GM12874 (cell line): ENCODE measurements at regions not wholly inside any gene's neighbourhood (a gene's known extent, or its start where the extent isn't known, plus 50 kb on each side); places are given as distances from the start of the nearest gene placed in this dataset.

Source experiments
- TF ChIP-seq, protein P1 (sequence below): IDR thresholded peaks from 2 replicates; pipeline ENCODE4 v1.5.1; 2011; ENCODE audit warnings: low read depth, mild to moderate bottlenecking, control low read depth, low read length, moderate library complexity; ENCODE audit not compliant: insufficient read depth

- TF ChIP-seq, protein P1, sequence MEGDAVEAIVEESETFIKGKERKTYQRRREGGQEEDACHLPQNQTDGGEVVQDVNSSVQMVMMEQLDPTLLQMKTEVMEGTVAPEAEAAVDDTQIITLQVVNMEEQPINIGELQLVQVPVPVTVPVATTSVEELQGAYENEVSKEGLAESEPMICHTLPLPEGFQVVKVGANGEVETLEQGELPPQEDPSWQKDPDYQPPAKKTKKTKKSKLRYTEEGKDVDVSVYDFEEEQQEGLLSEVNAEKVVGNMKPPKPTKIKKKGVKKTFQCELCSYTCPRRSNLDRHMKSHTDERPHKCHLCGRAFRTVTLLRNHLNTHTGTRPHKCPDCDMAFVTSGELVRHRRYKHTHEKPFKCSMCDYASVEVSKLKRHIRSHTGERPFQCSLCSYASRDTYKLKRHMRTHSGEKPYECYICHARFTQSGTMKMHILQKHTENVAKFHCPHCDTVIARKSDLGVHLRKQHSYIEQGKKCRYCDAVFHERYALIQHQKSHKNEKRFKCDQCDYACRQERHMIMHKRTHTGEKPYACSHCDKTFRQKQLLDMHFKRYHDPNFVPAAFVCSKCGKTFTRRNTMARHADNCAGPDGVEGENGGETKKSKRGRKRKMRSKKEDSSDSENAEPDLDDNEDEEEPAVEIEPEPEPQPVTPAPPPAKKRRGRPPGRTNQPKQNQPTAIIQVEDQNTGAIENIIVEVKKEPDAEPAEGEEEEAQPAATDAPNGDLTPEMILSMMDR = no peak
These were observed 123.9 kb downstream of the ZFP36L2 start for GRCh38 chr2:43102366-43103092.

DNA sequence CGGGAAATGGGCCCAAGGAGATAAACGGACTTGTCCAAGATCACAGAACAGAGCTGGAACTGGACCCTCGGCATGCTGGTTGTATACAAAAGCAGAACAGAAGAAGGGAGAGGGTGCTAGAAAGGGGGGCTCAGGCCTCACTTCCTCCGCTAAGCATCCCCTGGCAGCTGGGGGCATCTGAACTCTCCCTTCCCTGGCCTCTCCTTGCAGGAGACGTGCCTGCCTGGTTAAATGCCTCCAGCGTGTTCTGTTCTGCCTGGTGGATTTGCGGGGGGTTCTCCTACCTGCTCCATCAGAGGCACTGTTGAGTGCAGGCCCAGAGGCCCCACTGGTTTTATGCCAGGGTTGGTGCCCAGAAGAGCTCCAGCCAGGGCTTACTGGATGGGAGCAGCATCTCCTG is 124.7 kb downstream of the ZFP36L2 start:
- TF ChIP-seq, protein P1 = no peak

DNA sequence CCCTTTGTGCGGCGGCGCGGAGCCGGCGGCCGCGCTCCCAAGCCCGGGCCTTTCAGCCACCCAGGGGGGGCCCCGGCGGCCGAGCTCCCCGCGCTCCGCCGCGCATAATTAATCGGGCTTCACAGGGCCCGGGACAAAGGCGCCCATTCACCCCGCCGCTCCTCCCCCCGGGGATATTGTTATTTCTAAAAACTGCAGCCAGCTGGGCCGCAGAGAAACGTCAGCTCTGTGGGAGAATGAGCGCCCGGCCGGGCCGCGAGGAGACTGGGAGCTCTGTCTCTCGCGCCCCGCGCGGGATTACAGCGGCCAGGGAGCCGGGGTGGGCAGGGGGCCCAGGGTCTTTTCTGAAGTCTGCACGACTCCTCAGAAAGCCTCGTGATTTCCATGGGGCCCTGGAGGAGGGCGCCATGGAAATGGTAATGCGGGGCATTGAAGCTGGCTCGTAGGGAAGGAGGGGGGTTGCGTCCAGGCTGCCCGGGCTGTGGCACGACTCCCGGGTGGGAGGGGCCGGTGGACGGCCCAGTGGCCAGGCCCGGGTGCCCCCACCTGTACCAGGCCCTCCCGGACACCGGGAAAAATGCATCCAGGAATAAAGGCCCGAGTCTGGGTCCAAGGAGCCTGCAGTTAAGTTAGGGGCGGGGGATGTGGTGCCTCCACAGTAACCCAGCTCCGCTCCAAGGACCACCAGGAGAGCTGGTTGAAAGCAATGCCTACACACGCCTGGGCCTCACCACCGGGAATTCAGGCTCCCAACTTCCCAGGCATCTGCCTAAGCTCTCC is 125.3 kb downstream of the ZFP36L2 start:
- TF ChIP-seq, protein P1 = no peak

- TF ChIP-seq, protein P1 = no peak
These were observed 126.0 kb downstream of the ZFP36L2 start for GRCh38 chr2:43100362-43100882.

DNA sequence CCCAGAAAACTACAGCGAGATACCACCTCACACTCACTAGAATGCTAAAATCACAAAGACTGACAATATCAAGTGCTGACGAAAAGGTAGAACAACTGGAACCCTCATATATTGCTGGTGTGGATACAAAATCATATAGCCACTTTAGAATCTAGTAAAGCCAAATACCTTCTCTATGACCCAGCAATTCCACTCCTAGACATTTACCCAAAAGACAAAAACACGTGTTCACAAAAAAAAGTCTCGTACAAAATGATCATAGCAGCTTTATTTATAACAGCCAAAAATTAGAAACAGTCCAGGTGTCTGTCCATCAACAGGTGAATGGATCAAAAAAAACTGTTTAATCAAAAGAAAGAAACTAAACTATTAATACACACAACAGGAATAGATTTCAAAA is 126.6 kb downstream of the ZFP36L2 start:
- TF ChIP-seq, protein P1 = no peak

- TF ChIP-seq, protein P1 = no peak
These were observed 127.9 kb downstream of the ZFP36L2 start for GRCh38 chr2:43098539-43098938.

DNA sequence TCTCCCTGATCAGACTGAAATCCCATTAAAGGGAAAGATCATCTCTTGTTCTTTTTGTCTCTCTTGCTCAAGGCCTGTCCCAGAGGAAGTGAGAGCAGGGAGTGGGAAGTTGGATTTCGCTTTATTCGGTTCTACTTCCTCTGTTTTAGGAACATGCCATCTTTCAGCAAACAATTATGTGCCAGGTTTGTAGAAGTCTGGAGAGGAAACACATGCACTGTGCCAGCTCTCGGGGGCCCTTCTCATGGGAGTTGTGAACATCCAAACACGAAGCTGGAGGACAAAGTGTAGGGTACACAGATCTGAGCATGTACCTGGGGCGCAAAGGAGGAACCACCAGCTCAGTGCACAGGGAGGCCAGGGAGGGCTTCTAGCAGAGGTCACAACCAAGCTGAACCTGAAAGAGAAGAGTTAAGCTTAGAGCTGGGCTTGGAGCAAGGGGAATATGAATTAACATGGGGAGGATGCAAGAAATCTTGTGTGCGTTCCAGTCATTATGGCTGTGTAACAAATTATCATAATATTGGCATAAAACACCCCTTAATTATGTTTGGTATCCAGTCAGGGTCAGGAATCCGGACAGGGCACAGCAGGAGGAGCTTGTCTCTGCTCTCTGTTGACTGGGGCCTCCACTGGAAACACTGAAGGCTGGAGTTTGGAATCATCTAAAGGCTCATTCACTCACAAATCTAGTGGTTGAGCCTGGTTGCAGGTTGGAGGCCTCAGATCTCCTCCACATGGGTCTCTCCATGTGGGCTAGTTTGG is 128.6 kb downstream of the ZFP36L2 start:
- TF ChIP-seq, protein P1 = no peak
